ENCODE measurements at regions not wholly inside any gene's neighbourhood (a gene's known extent, or its start where the extent isn't known, plus 50 kb on each side); places are given as distances from the start of the nearest gene placed in this dataset.

DNA sequence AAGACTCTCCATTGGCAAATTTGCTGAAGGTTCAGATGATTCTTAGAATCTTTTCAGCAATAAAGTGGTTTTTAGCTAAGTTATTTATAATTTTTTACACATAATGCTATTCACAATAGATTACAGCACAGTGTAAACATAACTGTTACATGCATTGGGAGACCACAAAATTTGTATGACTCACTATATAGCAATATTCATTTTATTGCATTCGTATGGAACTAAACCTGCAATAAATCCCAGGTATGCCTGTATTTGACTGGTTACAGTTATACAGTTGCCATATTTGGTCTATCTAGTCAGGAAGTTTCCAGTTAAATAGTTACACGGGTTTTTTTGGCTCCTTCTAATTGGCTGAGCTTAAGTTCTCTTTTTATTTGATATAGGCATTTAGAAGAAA lies 220.8 kb downstream of the MRPS30 start:
- TF ChIP-seq, protein P1, sequence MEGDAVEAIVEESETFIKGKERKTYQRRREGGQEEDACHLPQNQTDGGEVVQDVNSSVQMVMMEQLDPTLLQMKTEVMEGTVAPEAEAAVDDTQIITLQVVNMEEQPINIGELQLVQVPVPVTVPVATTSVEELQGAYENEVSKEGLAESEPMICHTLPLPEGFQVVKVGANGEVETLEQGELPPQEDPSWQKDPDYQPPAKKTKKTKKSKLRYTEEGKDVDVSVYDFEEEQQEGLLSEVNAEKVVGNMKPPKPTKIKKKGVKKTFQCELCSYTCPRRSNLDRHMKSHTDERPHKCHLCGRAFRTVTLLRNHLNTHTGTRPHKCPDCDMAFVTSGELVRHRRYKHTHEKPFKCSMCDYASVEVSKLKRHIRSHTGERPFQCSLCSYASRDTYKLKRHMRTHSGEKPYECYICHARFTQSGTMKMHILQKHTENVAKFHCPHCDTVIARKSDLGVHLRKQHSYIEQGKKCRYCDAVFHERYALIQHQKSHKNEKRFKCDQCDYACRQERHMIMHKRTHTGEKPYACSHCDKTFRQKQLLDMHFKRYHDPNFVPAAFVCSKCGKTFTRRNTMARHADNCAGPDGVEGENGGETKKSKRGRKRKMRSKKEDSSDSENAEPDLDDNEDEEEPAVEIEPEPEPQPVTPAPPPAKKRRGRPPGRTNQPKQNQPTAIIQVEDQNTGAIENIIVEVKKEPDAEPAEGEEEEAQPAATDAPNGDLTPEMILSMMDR (IDR thresholded peaks at IDR 0.05; ENCODE audit: insufficient read depth, low read length), result no peak
- TF ChIP-seq POLR2AphosphoS5 (IDR thresholded peaks at IDR 0.05; ENCODE audit: low read depth), result no peak
- TF ChIP-seq GABPA (IDR thresholded peaks at IDR 0.05; ENCODE audit: low read depth), result no peak
- TF ChIP-seq, protein P2, sequence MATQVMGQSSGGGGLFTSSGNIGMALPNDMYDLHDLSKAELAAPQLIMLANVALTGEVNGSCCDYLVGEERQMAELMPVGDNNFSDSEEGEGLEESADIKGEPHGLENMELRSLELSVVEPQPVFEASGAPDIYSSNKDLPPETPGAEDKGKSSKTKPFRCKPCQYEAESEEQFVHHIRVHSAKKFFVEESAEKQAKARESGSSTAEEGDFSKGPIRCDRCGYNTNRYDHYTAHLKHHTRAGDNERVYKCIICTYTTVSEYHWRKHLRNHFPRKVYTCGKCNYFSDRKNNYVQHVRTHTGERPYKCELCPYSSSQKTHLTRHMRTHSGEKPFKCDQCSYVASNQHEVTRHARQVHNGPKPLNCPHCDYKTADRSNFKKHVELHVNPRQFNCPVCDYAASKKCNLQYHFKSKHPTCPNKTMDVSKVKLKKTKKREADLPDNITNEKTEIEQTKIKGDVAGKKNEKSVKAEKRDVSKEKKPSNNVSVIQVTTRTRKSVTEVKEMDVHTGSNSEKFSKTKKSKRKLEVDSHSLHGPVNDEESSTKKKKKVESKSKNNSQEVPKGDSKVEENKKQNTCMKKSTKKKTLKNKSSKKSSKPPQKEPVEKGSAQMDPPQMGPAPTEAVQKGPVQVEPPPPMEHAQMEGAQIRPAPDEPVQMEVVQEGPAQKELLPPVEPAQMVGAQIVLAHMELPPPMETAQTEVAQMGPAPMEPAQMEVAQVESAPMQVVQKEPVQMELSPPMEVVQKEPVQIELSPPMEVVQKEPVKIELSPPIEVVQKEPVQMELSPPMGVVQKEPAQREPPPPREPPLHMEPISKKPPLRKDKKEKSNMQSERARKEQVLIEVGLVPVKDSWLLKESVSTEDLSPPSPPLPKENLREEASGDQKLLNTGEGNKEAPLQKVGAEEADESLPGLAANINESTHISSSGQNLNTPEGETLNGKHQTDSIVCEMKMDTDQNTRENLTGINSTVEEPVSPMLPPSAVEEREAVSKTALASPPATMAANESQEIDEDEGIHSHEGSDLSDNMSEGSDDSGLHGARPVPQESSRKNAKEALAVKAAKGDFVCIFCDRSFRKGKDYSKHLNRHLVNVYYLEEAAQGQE (IDR thresholded peaks at IDR 0.05; ENCODE audit: insufficient replicate concordance, low read depth), result no peak
- no peak for TF ChIP-seq SPI1 (IDR thresholded peaks at IDR 0.05; ENCODE audit: borderline replicate concordance, low read depth)

Measured in HL-60 (cell line).